Adipocyte (in vitro differentiated cells): ENCODE measurements at regions not wholly inside any gene's neighbourhood (a gene's known extent, or its start where the extent isn't known, plus 50 kb on each side); places are given as distances from the start of the nearest gene placed in this dataset.

Experiments
- DNase-seq: peaks from one replicate; pipeline ENCODE4 v3.0.0-alpha.2; 2015; ENCODE audit warnings: low read depth
- H3K27me3 ChIP-seq: replicated peaks from 2 replicates; pipeline ENCODE4 v1.7.0; 2013; ENCODE audit warnings: mild to moderate bottlenecking, low read length, moderate library complexity; ENCODE audit not compliant: control insufficient read depth, insufficient read depth
- H3K36me3 ChIP-seq: 2 replicates; pipeline ENCODE4 v1.7.0; 2013; ENCODE audit warnings: low read length, mild to moderate bottlenecking, moderate library complexity; ENCODE audit not compliant: control insufficient read depth, insufficient read depth, severe bottlenecking
- H3K4me1 ChIP-seq: 2 replicates; pipeline ENCODE4 v1.7.0; 2013; ENCODE audit warnings: mild to moderate bottlenecking, low read length, moderate library complexity; ENCODE audit not compliant: control insufficient read depth, insufficient read depth
- H3K4me3 ChIP-seq: 2 replicates; pipeline ENCODE4 v1.7.0; 2013; ENCODE audit warnings: mild to moderate bottlenecking, low read length, moderate library complexity
- H3K9ac ChIP-seq: 2 replicates; pipeline ENCODE4 v1.7.0; 2013; ENCODE audit warnings: mild to moderate bottlenecking, low read length, moderate library complexity
- H3K9me3 ChIP-seq: 2 replicates; pipeline ENCODE4 v1.7.0; 2013; ENCODE audit warnings: mild to moderate bottlenecking, low read length, moderate library complexity; ENCODE audit not compliant: control insufficient read depth

GRCh38 chr10:111967116-111967515 is 216.4 kb downstream of the GPAM start:
- peaks cover 17% of the 10 kb centered on the region for H3K27me3 ChIP-seq
- no peak overlapping the region for H3K4me3 ChIP-seq
- no peak overlapping the region for H3K9ac ChIP-seq
- peaks cover 35% of the 10 kb centered on the region for H3K4me1 ChIP-seq
- DNase-seq, result no peak
- peaks cover 19% of the 10 kb centered on the region for H3K9me3 ChIP-seq
- H3K36me3 ChIP-seq, result no peaks in the 10 kb centered on the region

GRCh38 chr10:111967547-111967946 is 216.0 kb downstream of the GPAM start:
- peaks cover 17% of the 10 kb centered on the region for H3K27me3 ChIP-seq
- no peak for DNase-seq
- peaks cover 40% of the 10 kb centered on the region for H3K4me1 ChIP-seq
- no peaks in the 10 kb centered on the region for H3K36me3 ChIP-seq
- no peak overlapping the region for H3K4me3 ChIP-seq
- no peak overlapping the region for H3K9ac ChIP-seq
- H3K9me3 ChIP-seq, result peaks cover 19% of the 10 kb centered on the region

GRCh38 chr10:111968647-111969046 is 214.9 kb downstream of the GPAM start:
- H3K9me3 ChIP-seq, result peaks cover 19% of the 10 kb centered on the region
- peaks cover 48% of the 10 kb centered on the region for H3K4me1 ChIP-seq
- no peak overlapping the region for H3K9ac ChIP-seq
- H3K27me3 ChIP-seq, result peaks cover 13% of the 10 kb centered on the region
- no peak for DNase-seq
- H3K4me3 ChIP-seq, result no peak overlapping the region
- H3K36me3 ChIP-seq, result no peaks in the 10 kb centered on the region

GRCh38 chr10:111970111-111970510 is 213.5 kb downstream of the GPAM start:
- H3K36me3 ChIP-seq, result no peaks in the 10 kb centered on the region
- no peak for DNase-seq
- H3K9me3 ChIP-seq, result peaks cover 14% of the 10 kb centered on the region
- H3K27me3 ChIP-seq, result peaks cover 9% of the 10 kb centered on the region
- no peak overlapping the region for H3K9ac ChIP-seq
- peaks cover 58% of the 10 kb centered on the region for H3K4me1 ChIP-seq
- H3K4me3 ChIP-seq, result no peak overlapping the region

GRCh38 chr10:111972109-111972508 is 211.5 kb downstream of the GPAM start:
- no peak overlapping the region for H3K4me3 ChIP-seq
- H3K9ac ChIP-seq, result no peak overlapping the region
- peaks cover 58% of the 10 kb centered on the region for H3K4me1 ChIP-seq
- DNase-seq, result no peak
- no peaks in the 10 kb centered on the region for H3K27me3 ChIP-seq
- H3K36me3 ChIP-seq, result no peaks in the 10 kb centered on the region
- peaks cover 7% of the 10 kb centered on the region for H3K9me3 ChIP-seq

- H3K9ac ChIP-seq, result peak overlapping the region; percentile 66
- no peak for DNase-seq
- no peak overlapping the region for H3K4me3 ChIP-seq
- peaks cover 3% of the 10 kb centered on the region for H3K9me3 ChIP-seq
- peaks cover 4% of the 10 kb centered on the region for H3K27me3 ChIP-seq
- peaks cover 51% of the 10 kb centered on the region for H3K4me1 ChIP-seq
- no peaks in the 10 kb centered on the region for H3K36me3 ChIP-seq
Measured at GRCh38 chr10:111973306-111973705, 210.3 kb downstream of the GPAM start.

GRCh38 chr10:111973826-111974225 is 209.7 kb downstream of the GPAM start:
- H3K4me3 ChIP-seq, result no peak overlapping the region
- no peak for DNase-seq
- H3K9me3 ChIP-seq, result peaks cover 3% of the 10 kb centered on the region
- peak overlapping the region; percentile 66 for H3K9ac ChIP-seq
- peaks cover 4% of the 10 kb centered on the region for H3K27me3 ChIP-seq
- peaks cover 46% of the 10 kb centered on the region for H3K4me1 ChIP-seq
- no peaks in the 10 kb centered on the region for H3K36me3 ChIP-seq

- peaks cover 2% of the 10 kb centered on the region for H3K9me3 ChIP-seq
- DNase-seq, result no peak
- H3K4me1 ChIP-seq, result peaks cover 44% of the 10 kb centered on the region
- peaks cover 4% of the 10 kb centered on the region for H3K27me3 ChIP-seq
- H3K4me3 ChIP-seq, result peak overlapping the region; percentile 6
- no peak overlapping the region for H3K9ac ChIP-seq
- H3K36me3 ChIP-seq, result no peaks in the 10 kb centered on the region
Measured at GRCh38 chr10:111974325-111974724, 209.2 kb downstream of the GPAM start.

- Histone ChIP-seq H3K9me3 (no peaks in the 10 kb centered on the region), H3K4me3 (no peak overlapping the region), H3K9ac (no peak overlapping the region), H3K27me3 (peaks cover 4% of the 10 kb centered on the region), H3K36me3 (no peaks in the 10 kb centered on the region), H3K4me1 (peaks cover 32% of the 10 kb centered on the region)
- DNase-seq, result no peak
Measured at GRCh38 chr10:111976557-111976956, 207.0 kb downstream of the GPAM start.

GRCh38 chr10:111984057-111984456 is 199.5 kb downstream of the GPAM start:
- no peak for DNase-seq
- peaks cover 7% of the 10 kb centered on the region for H3K27me3 ChIP-seq
- no peak overlapping the region for H3K4me3 ChIP-seq
- H3K9ac ChIP-seq, result no peak overlapping the region
- no peaks in the 10 kb centered on the region for H3K36me3 ChIP-seq
- H3K9me3 ChIP-seq, result peaks cover 6% of the 10 kb centered on the region
- H3K4me1 ChIP-seq, result peaks cover 24% of the 10 kb centered on the region

GRCh38 chr10:111986079-111986478 is 197.5 kb downstream of the GPAM start:
- H3K9ac ChIP-seq, result peak overlapping the region; percentile 66
- H3K27me3 ChIP-seq, result peaks cover 14% of the 10 kb centered on the region
- no peaks in the 10 kb centered on the region for H3K36me3 ChIP-seq
- H3K9me3 ChIP-seq, result peaks cover 6% of the 10 kb centered on the region
- DNase-seq, result no peak
- H3K4me1 ChIP-seq, result peaks cover 32% of the 10 kb centered on the region
- no peak overlapping the region for H3K4me3 ChIP-seq

GRCh38 chr10:111988646-111989045 is 194.9 kb downstream of the GPAM start:
- Histone ChIP-seq H3K4me1 (peaks cover 52% of the 10 kb centered on the region), H3K9me3 (peaks cover 6% of the 10 kb centered on the region), H3K27me3 (peaks cover 14% of the 10 kb centered on the region), H3K4me3 (no peak overlapping the region), H3K36me3 (no peaks in the 10 kb centered on the region), H3K9ac (no peak overlapping the region)
- DNase-seq, result no peak
